Panc1 (cell line): ENCODE measurements at regions not wholly inside any gene's neighbourhood (a gene's known extent, or its start where the extent isn't known, plus 50 kb on each side); places are given as distances from the start of the nearest gene placed in this dataset.

ENCODE experiments used
- CTCF ChIP-seq: fragments of 450-650 bp; IDR thresholded peaks from 2 replicates; pipeline ENCODE4 v1.5.1; 2017; ENCODE audit warnings: mild to moderate bottlenecking
- POLR2AphosphoS5 ChIP-seq: IDR thresholded peaks from 2 replicates; pipeline ENCODE4 v1.6.1; 2012; ENCODE audit warnings: mild to moderate bottlenecking, low read depth, low read length, moderate library complexity
- REST ChIP-seq, 2 experiments: IDR thresholded peaks; 2 replicates each; pipeline ENCODE4 v1.6.1; 2011 to 2012; ENCODE audit warnings: low read depth in 2 of 2, control low read depth in 1 of 2, low read length in 1 of 2, mild to moderate bottlenecking in 1 of 2, moderate library complexity in 1 of 2; ENCODE audit not compliant: insufficient read depth in 1 of 2
- SIN3A ChIP-seq: IDR thresholded peaks from 2 replicates; pipeline ENCODE4 v1.6.1; 2012; ENCODE audit warnings: low read depth, mild to moderate bottlenecking, low read length, moderate library complexity, borderline replicate concordance; ENCODE audit not compliant: insufficient read depth

- TF ChIP-seq CTCF (no peak), POLR2AphosphoS5 (no peak), SIN3A (no peak), REST (IDR thresholded peaks at IDR 0.05; ENCODE audit: insufficient read depth in 1 of 2, low read depth in 2 of 2, low read length in 1 of 2) (no peak)
Observed at GRCh38 chr4:114728426-114728825, 129.8 kb downstream of the UGT8 start.
